GM12878 (cell line): ENCODE measurements at regions not wholly inside any gene's neighbourhood (a gene's known extent, or its start where the extent isn't known, plus 50 kb on each side); places are given as distances from the start of the nearest gene placed in this dataset.

Experiments
- ATAC-seq: fragments of 200-7000 bp; cut with Tn5 transposase; 3 replicates; pipeline ENCODE4 v1.9.1; 2020; ENCODE audit warnings: mild to moderate bottlenecking, moderate library complexity
- BruUV-seq: library from RNA; stranded (reverse); fragments of 400-500 nt; replicated peaks from 2 replicates; lab custom pipeline; 2021; lab: Mats Ljungman, UMichigan
- CTCF ChIA-PET: fragments of 300-600 bp; sonication (Branson Sonifier 250); formaldehyde crosslinking; extraction: SDS; loops from one replicate; lab custom pipeline; 2021; ENCODE audit warnings: inconsistent platforms; lab: Yijun Ruan, JAX
- POLR2A ChIA-PET: fragments of 350-600 bp; formaldehyde crosslinking; extraction: SDS; loops from one replicate; lab custom pipeline; 2021; ENCODE audit warnings: inconsistent platforms; lab: Charles Lee
- RAD21 ChIA-PET: fragments of 300-600 bp; sonication (Branson Sonifier 250); formaldehyde crosslinking; loops from one replicate; lab custom pipeline; 2023; ENCODE audit warnings: antibody characterized with exemption; ENCODE audit not compliant: unreplicated experiment; lab: Charles Lee
- SMC1A ChIA-PET: fragments of 300-600 bp; sonication (Branson Sonifier 250); formaldehyde crosslinking; loops from one replicate; lab custom pipeline; 2023; ENCODE audit not compliant: unreplicated experiment, uncharacterized antibody; lab: Charles Lee
- DNase-seq: peaks from one replicate; pipeline ENCODE4 v3.0.0-alpha.2; 2011; ENCODE audit warnings: low read depth, low spot score
- FAIRE-seq: peaks from 3 replicates; lab custom pipeline; 2011; peaks lifted over from hg19 to GRCh38; lab: Jason Lieb, UNC
- H2AFZ ChIP-seq: 2 replicates; pipeline ENCODE4 v1.6.0; 2011; ENCODE audit warnings: low read depth, low read length, control low read depth; ENCODE audit not compliant: control insufficient read depth
- H3K27ac ChIP-seq: 2 replicates; pipeline ENCODE4 v1.5.1; 2011; ENCODE audit warnings: control low read depth; ENCODE audit not compliant: control insufficient read depth, insufficient read depth
- H3K27me3 ChIP-seq, 2 experiments: replicated peaks in 1 of 2; 2 replicates each; pipeline versions ENCODE4 v1.6.0 to v1.6.1; 2011; ENCODE audit warnings: low read length in 1 of 2; ENCODE audit not compliant: control insufficient read depth in 2 of 2, insufficient read depth in 2 of 2
- H3K36me3 ChIP-seq, 2 experiments: 2 replicates each; pipeline ENCODE4 v1.5.1; 2011; ENCODE audit warnings: low read length in 1 of 2; ENCODE audit not compliant: control insufficient read depth in 2 of 2, insufficient read depth in 2 of 2
- H3K4me1 ChIP-seq: 2 replicates; pipeline ENCODE4 v1.6.1; 2011; ENCODE audit warnings: mild to moderate bottlenecking, low read length, moderate library complexity, mixed read lengths; ENCODE audit not compliant: control insufficient read depth, insufficient read depth
- H3K4me2 ChIP-seq: 2 replicates; pipeline ENCODE4 v1.6.0; 2011; ENCODE audit warnings: control low read depth; ENCODE audit not compliant: control insufficient read depth, insufficient read depth
- H3K4me3 ChIP-seq: fragments of 200-600 bp; sonication (generic); 2 replicates; pipeline ENCODE4 v1.5.1; 2016
- H3K79me2 ChIP-seq: 2 replicates; pipeline ENCODE4 v1.6.0; 2011; ENCODE audit warnings: low read length; ENCODE audit not compliant: control insufficient read depth, insufficient read depth
- H3K9ac ChIP-seq: 2 replicates; pipeline ENCODE4 v1.8.0; 2011; ENCODE audit warnings: low read length, control low read depth, mixed read lengths; ENCODE audit not compliant: control insufficient read depth, insufficient read depth
- H3K9me3 ChIP-seq: replicated peaks from 3 replicates; pipeline ENCODE4 v1.5.1; 2011; ENCODE audit warnings: mild to moderate bottlenecking, low read length; ENCODE audit not compliant: control insufficient read depth, insufficient read depth
- H4K20me1 ChIP-seq: 2 replicates; pipeline ENCODE4 v1.6.0; 2011; ENCODE audit not compliant: control insufficient read depth, insufficient read depth
- ELK1 ChIP-seq: IDR thresholded peaks from 2 replicates; pipeline ENCODE4 v1.6.1; 2012; ENCODE audit warnings: low read depth, low read length, improper control_type of control experiment
- FOXM1 ChIP-seq: IDR thresholded peaks from 2 replicates; pipeline ENCODE4 v1.6.1; 2012; ENCODE audit warnings: low read depth, mild to moderate bottlenecking, inconsistent platforms, low read length, moderate library complexity
- KDM1A ChIP-seq: fragments of 200-600 bp; sonication (generic); IDR thresholded peaks from 2 replicates; pipeline ENCODE4 v1.6.1; 2016; ENCODE audit warnings: borderline replicate concordance
- NKRF ChIP-seq: fragments of 450-650 bp; conservative IDR thresholded peaks from 2 replicates; pipeline ENCODE4 v1.6.1; 2017; ENCODE audit warnings: mild to moderate bottlenecking, moderate library complexity
- POLR2AphosphoS2 ChIP-seq: IDR thresholded peaks from 2 replicates; pipeline ENCODE4 v1.6.1; 2011; ENCODE audit warnings: low read depth, mild to moderate bottlenecking, low read length, improper control_type of control experiment, moderate library complexity
- SMC3 ChIP-seq: IDR thresholded peaks from 2 replicates; pipeline ENCODE4 v1.6.1; 2011; ENCODE audit warnings: low read length, improper control_type of control experiment, borderline replicate concordance
- WRNIP1 ChIP-seq: IDR thresholded peaks from 2 replicates; pipeline ENCODE4 v1.6.1; 2011; ENCODE audit warnings: low read depth, low read length, improper control_type of control experiment, borderline replicate concordance
- WGBS: methylation state at CpG from one replicate; pipeline ENCODE4 v1.1.6; 2016; ENCODE audit warnings: low lambda C conversion rate; ENCODE audit not compliant: insufficient replicate concordance, insufficient coverage; ENCODE audit errors: missing lambda C conversion rate; 5-methylcytosine and 5-hydroxymethylcytosine counted together
- in situ Hi-C: fragments of 300-500 bp; cut with MboI; formaldehyde crosslinking; loops from 9 replicates; pipeline ENCODE4 v1.14.3; 2018; ENCODE audit warnings: mixed read lengths
- intact Hi-C: fragments of 100-400 bp; cut with micrococcal nuclease; formaldehyde crosslinking; loops from one replicate; pipeline ENCODE4 v1.14.2; 2022; ENCODE audit not compliant: unreplicated experiment
- TF ChIP-seq, protein P1 (sequence below): IDR thresholded peaks from 2 replicates; pipeline ENCODE4 v1.6.1; 2012; ENCODE audit warnings: mild to moderate bottlenecking, low read depth, low read length

- 48% methylated on average over 1 of the region's 1 CpG for WGBS
Observed at GRCh38 chr2:21915201-21915600, 791.4 kb downstream of the TDRD15 start.

GRCh38 chr2:21916934-21917522, 793.3 kb downstream of the TDRD15 start:
- in situ Hi-C loops: no loop called here
- Histone ChIP-seq H3K9me3 (no peaks in the 10 kb centered on the region), H3K36me3 (no peaks in the 10 kb centered on the region), H3K4me1 (no peaks in the 10 kb centered on the region), H3K79me2 (no peaks in the 10 kb centered on the region), H4K20me1 (no peaks in the 10 kb centered on the region)
- ATAC-seq (no peak), DNase-seq (no peak)
- BruUV-seq: no TSS peak
- CTCF ChIA-PET: no interaction called here
- TF ChIP-seq, protein P1, sequence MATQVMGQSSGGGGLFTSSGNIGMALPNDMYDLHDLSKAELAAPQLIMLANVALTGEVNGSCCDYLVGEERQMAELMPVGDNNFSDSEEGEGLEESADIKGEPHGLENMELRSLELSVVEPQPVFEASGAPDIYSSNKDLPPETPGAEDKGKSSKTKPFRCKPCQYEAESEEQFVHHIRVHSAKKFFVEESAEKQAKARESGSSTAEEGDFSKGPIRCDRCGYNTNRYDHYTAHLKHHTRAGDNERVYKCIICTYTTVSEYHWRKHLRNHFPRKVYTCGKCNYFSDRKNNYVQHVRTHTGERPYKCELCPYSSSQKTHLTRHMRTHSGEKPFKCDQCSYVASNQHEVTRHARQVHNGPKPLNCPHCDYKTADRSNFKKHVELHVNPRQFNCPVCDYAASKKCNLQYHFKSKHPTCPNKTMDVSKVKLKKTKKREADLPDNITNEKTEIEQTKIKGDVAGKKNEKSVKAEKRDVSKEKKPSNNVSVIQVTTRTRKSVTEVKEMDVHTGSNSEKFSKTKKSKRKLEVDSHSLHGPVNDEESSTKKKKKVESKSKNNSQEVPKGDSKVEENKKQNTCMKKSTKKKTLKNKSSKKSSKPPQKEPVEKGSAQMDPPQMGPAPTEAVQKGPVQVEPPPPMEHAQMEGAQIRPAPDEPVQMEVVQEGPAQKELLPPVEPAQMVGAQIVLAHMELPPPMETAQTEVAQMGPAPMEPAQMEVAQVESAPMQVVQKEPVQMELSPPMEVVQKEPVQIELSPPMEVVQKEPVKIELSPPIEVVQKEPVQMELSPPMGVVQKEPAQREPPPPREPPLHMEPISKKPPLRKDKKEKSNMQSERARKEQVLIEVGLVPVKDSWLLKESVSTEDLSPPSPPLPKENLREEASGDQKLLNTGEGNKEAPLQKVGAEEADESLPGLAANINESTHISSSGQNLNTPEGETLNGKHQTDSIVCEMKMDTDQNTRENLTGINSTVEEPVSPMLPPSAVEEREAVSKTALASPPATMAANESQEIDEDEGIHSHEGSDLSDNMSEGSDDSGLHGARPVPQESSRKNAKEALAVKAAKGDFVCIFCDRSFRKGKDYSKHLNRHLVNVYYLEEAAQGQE: peak; percentile 75
- TF ChIP-seq NKRF: no peak
- TF ChIP-seq, all 136 proteins: peak for 1
- Histone ChIP-seq H3K4me3 (no peak overlapping the region), H3K27ac (no peak overlapping the region), H2AFZ (no peak overlapping the region), H3K27me3 (no peaks in the 10 kb centered on the region), H3K4me2 (no peak overlapping the region), H3K9ac (no peak overlapping the region)
- intact Hi-C loops: no loop called here
- peak; percentile 38 for FAIRE-seq
- ChIA-PET RAD21 (no interaction called here), POLR2A (no interaction called here), SMC1A (no interaction called here)
- WGBS: 1% methylated on average over 6 of the region's 6 CpGs

More at GRCh38 chr2:21915201-21915600, 791.4 kb downstream of the TDRD15 start:
- no peaks in the 10 kb centered on the region for H4K20me1 ChIP-seq
- no peak overlapping the region for H2AFZ ChIP-seq
- POLR2A ChIA-PET: no interaction called here
- H3K9me3 ChIP-seq: no peaks in the 10 kb centered on the region
- FAIRE-seq (no peak), DNase-seq (no peak), ATAC-seq (no peak)
- no peak overlapping the region for H3K9ac ChIP-seq
- H3K27ac ChIP-seq: no peak overlapping the region
- no peak overlapping the region for H3K4me3 ChIP-seq
- RAD21 ChIA-PET: no interaction called here
- SMC1A ChIA-PET: no interaction called here
- H3K4me2 ChIP-seq: no peak overlapping the region
- in situ Hi-C loops: no loop called here
- BruUV-seq: no TSS peak
- TF ChIP-seq FOXM1: no peak
- TF ChIP-seq KDM1A: no peak
- no peak for TF ChIP-seq POLR2AphosphoS2
- no peak for TF ChIP-seq ELK1
- no peak for TF ChIP-seq SMC3
- no peak for TF ChIP-seq WRNIP1
- no peaks in the 10 kb centered on the region for H3K36me3 ChIP-seq
- CTCF ChIA-PET: interaction anchor here (0.6 kb wide), 1 partner anchor 27 kb away, joined by 3 read pairs; no protein-coding TSS in a partner anchor
- H3K4me1 ChIP-seq: no peaks in the 10 kb centered on the region
- intact Hi-C loops: no loop called here
- no peaks in the 10 kb centered on the region for H3K27me3 ChIP-seq
- H3K79me2 ChIP-seq: no peaks in the 10 kb centered on the region
